ENCODE measurements at regions not wholly inside any gene's neighbourhood (a gene's known extent, or its start where the extent isn't known, plus 50 kb on each side); places are given as distances from the start of the nearest gene placed in this dataset.
"Not testable (repeated sequence)": the region's sequence is repeated elsewhere in the genome, so short reads cannot be mapped to it uniquely, and the experiment has no call there.

- DNase-seq (ENCODE audit: low read depth) = no peak
Observed at GRCh38 chr15:69660114-69660513, 207.5 kb downstream of the RPLP1 start.

DNA sequence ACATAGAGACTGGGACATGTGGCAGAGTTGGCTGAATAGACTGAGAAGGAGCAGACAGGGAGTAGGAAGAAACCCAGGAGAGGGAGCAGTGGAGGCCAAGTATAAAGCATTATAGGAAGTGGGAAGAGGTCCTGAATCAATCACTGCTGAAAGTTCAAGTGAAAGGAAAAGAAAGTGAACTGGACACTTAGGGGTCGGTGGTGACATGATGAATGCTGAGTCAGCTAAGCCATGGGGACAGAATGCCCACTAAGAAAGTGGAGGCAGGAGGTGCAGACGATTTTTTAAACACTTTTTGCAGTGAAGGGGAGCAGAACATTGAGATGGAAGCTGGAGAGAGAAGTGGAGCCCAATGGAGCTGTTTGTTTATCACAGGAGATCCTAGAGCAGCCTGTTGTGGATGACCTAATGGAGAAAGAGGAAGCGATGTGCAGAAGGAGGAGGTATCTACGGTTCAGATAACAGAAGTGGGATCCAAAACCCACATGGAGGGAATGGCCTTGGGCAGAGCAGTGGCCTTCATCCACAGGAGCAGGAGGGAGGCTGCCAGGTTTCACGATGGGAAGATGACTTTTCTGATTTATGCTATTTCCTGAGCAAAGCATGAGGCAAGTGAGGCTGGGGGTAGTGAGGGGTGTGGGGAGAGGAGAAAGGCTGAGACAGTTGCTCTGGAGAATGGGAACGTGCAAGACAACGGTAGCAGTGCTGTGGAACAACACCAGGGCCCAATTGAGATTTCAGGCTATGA lies 208.2 kb downstream of the RPLP1 start:
- DNase-seq (ENCODE audit: low read depth) = no peak

DNA sequence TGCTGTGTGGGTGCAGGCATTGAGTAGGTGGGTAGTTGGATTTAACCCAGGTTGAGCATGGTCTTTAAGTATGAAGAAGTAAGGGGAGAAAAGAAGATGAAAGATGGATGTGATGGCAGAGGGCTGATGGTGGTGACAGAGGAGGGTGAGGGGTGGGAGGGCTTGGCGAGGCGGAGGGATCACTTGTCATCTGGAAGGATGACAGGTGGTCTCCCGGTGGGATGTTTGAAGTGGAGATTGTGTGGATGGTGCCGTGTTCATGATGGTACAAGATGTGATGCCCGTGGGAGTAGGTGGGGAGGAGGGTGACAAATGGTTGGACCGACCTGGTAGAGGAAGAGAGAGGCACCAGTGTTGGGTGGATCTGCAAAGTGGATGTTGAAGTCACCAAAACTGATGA lies 208.8 kb downstream of the RPLP1 start:
- no peak for DNase-seq (ENCODE audit: low read depth)

DNA sequence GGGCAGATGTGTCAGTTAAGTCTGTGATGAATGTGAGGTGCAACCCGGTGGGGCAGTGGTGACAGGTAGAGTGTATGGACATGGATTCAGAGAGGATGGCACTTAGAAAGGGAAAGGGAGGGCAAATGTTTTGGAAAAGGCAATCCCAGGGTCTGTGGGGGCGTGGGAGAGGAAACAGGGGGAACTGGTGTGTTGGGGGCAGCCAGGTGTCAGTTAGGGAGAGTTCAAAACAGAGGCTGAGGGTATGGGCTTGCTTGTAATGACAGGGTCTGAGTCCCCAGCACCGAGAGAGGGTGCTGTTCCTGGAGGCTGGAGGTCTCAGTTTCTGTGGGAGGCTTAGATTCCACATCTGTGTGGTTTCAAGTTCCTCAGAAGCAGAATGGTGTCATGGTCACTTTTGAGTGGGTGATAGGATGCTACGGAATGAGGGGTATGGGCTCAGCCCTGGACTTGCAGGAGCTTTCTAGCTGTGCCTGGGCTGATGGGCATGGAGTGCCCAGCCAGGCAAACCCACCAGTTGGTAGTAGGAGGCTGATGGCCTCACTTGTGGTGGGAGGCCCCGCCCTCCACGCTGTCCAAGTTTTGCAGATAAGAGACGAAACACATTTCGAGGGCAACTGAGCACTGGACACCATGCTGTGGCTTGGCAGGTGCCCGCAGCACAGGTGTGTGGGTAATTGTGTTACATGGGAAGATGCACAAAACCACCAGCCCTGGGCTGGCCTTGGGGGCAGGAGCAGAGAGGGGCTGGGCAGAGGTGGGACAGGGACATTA lies 209.4 kb downstream of the RPLP1 start:
- DNase-seq (ENCODE audit: low read depth) = no peak

- DNase-seq (ENCODE audit: low read depth) = no peak
Observed at GRCh38 chr15:69662645-69663000, 210.0 kb downstream of the RPLP1 start.

GRCh38 chr15:69663441-69663840 lies 210.8 kb downstream of the RPLP1 start:
- no peak for DNase-seq (ENCODE audit: low read depth)

DNA sequence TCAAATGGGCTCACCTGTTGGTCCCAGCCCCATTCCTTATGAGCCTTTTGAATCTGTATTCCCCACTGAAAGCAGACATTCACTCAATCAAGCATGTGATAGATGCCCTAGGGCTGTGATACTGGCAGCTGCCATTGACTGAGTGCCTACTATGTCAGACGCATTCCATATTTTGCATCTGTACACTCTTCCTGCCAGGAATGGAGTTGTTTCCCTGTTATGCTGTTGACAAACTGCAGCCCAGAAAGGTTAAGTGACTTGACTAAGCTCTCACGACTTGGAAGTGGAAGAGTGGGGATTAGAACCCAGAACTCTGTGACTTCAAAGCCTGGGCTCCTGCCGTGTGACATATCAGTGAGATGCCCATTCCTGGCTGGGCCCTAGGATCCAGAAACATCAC lies 211.4 kb downstream of the RPLP1 start:
- DNase-seq (ENCODE audit: low read depth) = no peak

- DNase-seq (ENCODE audit: low read depth) = no peak
Observed at GRCh38 chr15:69664572-69665571, 212.3 kb downstream of the RPLP1 start.

GRCh38 chr15:69665641-69666111 lies 213.1 kb downstream of the RPLP1 start:
- DNase-seq (ENCODE audit: low read depth) = no peak

- DNase-seq (ENCODE audit: low read depth) = no peak
Observed at GRCh38 chr15:69666441-69666882, 213.8 kb downstream of the RPLP1 start.

DNA sequence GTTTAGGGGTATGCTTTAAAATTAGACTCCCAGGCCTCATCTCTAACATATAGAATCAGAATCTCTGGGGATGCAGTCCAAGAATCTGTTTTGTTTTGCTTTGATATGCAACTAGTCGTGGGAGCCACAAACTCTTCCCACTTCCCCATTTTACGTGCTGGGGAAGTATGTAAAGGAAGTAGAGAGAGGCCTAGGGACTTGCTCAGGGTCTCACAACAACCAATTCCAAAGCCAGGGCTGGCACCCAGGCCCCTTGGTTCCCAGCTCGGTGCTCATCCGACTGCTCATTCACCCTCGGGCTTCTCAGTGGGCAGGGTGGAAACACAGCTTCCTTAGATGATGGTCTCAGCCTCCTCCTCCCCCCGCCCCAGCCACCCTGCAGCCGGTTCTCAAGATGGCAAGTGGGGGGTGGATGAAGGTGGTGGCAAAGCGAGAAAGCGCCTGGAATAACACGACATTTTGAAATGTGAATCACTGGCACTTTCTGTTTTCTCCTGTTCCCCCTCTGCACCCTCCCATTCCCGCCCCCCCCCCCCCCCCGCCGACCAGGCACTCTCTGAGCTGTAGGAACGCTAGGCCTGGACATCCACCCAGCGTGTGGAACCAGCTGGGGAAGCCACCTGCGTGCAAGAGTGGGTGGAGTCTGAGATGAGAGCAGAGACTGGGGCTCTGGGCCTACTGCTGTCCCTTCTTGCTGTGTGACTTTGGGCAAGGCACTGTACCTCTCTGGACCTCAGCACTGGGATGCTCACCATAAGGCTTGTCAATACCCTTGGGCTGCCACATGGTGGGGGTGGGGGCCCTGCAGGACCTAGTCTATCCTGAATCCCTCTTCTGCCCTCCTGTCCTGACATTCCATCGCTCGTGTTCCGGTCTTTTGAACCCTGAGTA lies 214.5 kb downstream of the RPLP1 start:
- DNase-seq (ENCODE audit: low read depth) = no peak

DNA sequence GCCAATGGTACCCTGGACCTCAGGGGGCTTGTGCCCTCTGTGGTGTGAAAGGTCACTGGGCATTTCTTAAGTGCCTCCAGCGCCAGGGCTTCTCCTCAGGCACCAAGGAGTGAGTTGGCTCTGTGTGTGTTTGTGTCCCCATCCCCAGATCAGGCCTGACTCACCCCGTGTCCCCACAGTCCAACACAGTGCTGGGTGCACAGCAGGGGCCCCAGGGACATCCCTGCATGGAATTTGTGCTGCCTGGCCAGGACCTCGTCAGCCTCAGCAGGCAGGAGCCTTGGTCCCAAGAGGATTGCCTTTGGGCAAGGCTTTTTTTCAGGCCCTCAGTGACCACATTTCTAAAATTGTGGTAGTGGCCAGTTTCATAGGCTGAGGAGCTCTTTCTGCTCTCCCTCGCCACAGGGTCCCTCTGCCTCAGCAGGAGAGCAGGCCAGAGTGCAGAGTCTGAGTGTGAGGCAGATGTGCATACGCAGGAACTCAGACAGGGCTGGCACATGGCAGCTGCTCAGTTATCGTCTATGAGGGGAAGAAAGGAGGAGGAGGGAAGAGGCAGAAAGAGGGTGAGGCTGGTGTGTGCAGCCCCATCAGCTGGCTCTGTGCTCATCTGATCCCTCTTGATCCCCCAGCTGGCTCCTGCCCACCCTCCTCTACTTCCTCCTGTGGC lies 215.6 kb downstream of the RPLP1 start:
- DNase-seq (ENCODE audit: low read depth) = no peak

DNA sequence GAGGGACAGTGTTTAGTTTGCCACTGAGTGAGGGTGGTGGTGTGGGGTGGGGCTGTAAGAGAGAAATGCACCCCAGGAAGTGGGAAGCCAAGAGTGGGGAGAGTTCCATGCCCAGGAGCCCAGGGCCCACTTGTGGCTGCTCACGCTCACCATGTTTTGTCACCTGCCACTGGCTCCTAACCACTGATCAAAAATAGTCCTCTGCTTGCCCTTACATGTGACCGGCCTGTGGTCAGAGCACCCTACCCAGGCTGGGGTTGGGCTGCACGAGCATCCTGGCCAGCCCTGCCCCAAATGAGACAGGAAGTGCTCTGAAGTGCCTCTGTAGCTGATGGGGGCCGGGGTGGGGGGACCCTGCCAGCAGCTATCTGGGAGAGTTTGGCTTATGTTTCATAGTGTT lies 216.3 kb downstream of the RPLP1 start:
- no peak for DNase-seq (ENCODE audit: low read depth)

GRCh38 chr15:69669446-69669845 lies 216.8 kb downstream of the RPLP1 start:
- DNase-seq (ENCODE audit: low read depth) = no peak

GRCh38 chr15:69673291-69673881 lies 220.8 kb downstream of the RPLP1 start:
- no peak for DNase-seq (ENCODE audit: low read depth)

DNA sequence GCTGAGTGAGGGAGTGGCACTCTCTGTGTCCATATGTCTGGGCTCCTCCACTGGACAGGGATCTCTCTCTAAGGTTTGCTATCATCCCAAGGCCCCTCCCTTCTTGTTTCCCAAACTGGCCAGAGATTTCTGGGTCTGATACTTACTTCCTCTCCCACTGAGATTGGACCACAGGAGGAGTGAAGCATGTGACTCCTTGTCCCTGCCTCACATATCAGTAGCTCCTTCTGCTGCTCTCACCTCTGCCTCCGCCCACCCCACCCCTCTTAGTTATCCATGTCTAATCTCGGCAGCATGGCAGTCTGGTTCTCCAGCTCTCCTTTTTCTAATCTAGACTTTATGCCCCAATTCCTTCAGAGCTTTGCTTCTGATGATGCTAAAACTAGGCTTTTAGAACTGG lies 223.1 kb downstream of the RPLP1 start:
- DNase-seq (ENCODE audit: low read depth) = no peak

GRCh38 chr15:69677403-69677802 lies 224.8 kb downstream of the RPLP1 start:
- no peak for DNase-seq (ENCODE audit: low read depth)

GRCh38 chr15:69679623-69680228 lies 227.1 kb downstream of the RPLP1 start:
- no peak for DNase-seq (ENCODE audit: low read depth)

DNA sequence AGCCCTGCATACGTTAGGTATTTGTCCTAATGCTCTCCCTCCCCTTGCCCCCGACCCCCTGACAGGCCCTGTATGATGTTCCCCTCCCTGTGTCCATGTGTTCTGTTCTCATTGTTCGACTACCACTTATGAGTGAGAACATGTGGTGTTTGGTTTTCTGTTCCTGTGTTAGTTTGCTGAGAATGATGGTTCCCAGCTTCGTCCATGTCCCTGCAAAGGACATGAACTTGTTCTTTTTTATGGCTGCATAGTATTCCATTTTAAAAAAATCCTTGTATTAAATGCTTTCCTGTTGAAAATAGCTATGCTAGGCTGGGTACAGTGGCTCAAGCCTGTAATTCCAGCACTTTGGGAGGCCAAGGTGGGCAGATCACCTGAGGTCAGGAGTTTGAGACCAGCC lies 232.2 kb downstream of the RPLP1 start:
- not testable (repeated sequence) for DNase-seq (ENCODE audit: low read depth)

Data from HS-27A (cell line).